UCSD-AML1 (cell line): ENCODE measurements at regions not wholly inside any gene's neighbourhood (a gene's known extent, or its start where the extent isn't known, plus 50 kb on each side); places are given as distances from the start of the nearest gene placed in this dataset.
"Not testable (repeated sequence)": the region's sequence is repeated elsewhere in the genome, so short reads cannot be mapped to it uniquely, and the experiment has no call there.

Experiments used
- DNase-seq: peaks from one replicate; lab custom pipeline; 2025; ENCODE audit not compliant: unreplicated experiment; lab: John Stamatoyannopoulos, UW

DNA sequence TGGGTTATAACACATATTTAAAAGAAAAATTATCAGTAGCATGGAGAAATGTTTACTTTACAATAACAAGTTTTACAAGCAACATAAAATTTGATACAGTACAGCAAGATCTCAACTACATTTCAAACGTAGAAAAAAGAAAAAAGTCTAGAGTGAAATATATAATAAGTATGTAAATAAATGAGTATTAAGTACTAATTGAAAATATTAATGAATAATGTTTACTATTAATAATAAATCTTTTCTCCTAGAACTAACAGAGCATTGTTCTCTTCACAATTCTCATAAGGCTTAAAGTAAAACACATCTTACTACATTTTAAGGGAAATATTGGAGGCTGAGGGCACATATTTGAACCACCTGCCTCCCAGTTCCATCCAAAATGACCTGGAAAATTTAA is 72.1 kb downstream of the TMEM212 start:
- no peak for DNase-seq

GRCh38 chr3:171916888-171917287 is 73.7 kb downstream of the TMEM212 start:
- DNase-seq, result no peak

GRCh38 chr3:171922629-171923028 is 79.5 kb downstream of the TMEM212 start:
- DNase-seq, result not testable (repeated sequence)

GRCh38 chr3:171923668-171924067 is 80.5 kb downstream of the TMEM212 start:
- DNase-seq, result not testable (repeated sequence)

- not testable (repeated sequence) for DNase-seq
Observed at GRCh38 chr3:171924864-171925263, 81.7 kb downstream of the TMEM212 start.

GRCh38 chr3:171932153-171932611 is 89.0 kb downstream of the TMEM212 start:
- no peak for DNase-seq

DNA sequence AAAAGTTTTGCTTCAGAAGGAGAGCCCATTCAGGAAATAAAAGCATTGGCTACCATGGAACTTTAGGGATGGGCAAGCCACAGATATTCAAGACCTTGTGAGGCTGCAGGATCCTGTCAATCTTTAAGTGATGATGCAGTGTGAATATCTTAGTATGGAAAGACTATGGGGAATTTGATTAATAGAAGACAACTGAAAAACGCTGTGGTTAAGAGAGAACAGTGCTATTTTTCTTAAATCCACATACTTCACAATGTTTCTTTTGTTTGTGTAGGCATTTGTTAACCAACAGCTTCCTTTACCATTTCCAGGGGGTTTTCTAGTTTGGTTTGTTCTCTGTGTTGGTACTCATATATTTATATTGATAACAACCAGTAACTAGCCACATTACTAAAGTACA is 90.3 kb downstream of the TMEM212 start:
- no peak for DNase-seq

GRCh38 chr3:171935261-171936123 is 92.3 kb downstream of the TMEM212 start:
- DNase-seq, result no peak

GRCh38 chr3:171936191-171936841 is 93.2 kb downstream of the TMEM212 start:
- DNase-seq, result no peak

- DNase-seq, result no peak
Observed at GRCh38 chr3:171939578-171939977, 96.4 kb downstream of the TMEM212 start.

DNA sequence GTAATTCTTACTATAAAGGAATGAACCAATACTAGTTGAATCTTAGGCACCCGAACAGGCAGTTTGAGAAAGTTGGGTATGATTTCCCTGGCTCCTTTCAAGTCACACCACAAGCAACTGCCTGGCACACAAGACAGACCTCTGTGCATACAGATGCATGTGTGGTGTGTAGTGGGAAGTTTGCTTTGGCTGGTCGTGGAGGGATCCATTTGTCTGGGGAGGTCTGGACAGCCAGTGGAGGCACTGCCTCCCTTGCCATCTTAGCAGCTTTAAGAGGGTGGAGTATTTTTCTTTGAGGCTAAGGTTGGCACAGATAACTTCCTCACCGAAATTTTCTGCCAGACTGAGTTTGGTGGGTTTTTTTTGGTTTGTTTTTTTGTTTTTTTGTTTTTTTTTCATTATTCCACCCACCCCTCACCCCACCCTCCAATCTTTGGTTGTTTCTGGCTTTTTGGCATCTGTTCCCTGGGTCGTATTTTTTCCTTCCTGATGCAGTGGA is 97.1 kb downstream of the TMEM212 start:
- DNase-seq, result no peak

GRCh38 chr3:171943262-171944117 is 95.9 kb upstream of the FNDC3B start:
- no peak for DNase-seq

GRCh38 chr3:171944118-171945016 is 95.0 kb upstream of the FNDC3B start:
- DNase-seq, result no peak

- DNase-seq, result no peak
Observed at GRCh38 chr3:171948674-171949073, 90.7 kb upstream of the FNDC3B start.

DNA sequence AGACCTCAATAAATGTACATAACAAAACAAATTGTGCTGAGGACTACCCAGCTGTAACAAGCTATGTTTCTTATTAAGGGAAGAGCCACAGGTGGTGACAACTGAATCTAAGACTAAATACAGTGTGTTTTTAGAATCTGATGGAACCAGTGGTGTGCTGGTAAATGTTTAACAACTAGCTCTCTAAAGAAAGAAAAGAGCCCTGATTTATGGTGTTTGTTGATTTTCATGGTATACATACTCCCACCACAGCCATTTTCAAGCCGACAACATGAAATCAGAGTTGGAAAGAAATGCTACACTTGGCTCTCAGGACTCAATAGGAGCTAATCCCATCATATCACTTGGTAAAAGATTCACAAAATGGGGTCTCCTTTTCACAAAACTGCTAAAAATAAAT is 89.8 kb upstream of the FNDC3B start:
- no peak for DNase-seq

DNA sequence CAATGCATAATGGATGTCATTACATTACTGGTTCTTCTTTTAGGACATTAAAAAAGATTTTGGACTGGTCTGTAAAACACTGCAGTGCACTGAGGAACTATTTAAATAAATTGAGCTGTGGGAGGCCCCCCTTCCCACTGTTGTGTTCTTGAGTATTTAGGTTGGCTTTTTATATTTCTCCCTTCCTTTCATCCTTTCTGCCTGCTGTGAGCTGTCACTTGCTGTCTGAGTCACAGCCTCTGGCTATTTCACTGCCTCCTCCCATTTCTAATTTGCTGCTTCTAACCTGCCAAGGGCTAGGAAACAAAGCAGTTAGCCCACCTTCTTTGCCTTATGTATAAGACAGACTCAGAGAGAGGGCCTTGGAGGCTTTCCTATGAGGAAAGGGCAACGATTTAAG is 89.0 kb upstream of the FNDC3B start:
- DNase-seq, result no peak

- no peak for DNase-seq
Observed at GRCh38 chr3:171951597-171951996, 87.8 kb upstream of the FNDC3B start.

- no peak for DNase-seq
Observed at GRCh38 chr3:171953301-171954022, 85.9 kb upstream of the FNDC3B start.

DNA sequence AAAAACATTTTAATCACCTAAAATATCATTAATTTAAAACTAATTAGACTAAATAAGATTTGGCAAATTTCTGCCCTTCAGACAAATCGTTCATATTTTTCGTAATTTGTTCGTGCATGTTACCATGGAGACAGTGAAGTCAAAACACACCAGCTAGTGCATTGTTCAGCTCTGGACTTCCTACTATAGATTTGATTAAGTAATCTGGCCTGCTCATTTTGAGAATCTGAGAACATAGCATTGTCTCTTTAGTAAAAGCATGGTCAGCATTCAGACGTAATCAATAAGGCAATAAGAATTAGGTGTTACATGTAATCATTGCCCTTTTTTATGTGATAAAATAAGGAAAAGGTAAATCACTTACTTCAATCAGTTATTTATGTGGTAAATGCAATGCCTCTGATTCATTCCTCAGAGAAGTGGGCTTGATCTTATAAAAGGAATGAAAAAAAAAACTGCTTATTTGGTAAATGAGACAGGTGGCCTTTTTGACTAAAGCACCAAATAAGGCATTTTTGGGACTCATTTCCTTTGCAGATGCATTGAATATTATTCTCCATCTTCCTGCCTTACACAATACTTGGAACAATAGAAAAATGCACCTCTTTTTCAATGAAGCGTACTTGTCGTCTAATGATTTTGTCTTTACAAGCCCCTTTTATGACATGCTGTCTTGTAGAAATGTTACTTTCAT is 84.5 kb upstream of the FNDC3B start:
- no peak for DNase-seq
